Stimulated activated CD8-positive, alpha-beta memory T cell treated with anti-CD3 and anti-CD28 coated beads, Interleukin-15, amount 100 ng/mL, for 1 hour (primary cell): ENCODE measurements at regions not wholly inside any gene's neighbourhood (a gene's known extent, or its start where the extent isn't known, plus 50 kb on each side); places are given as distances from the start of the nearest gene placed in this dataset.
"Not testable (repeated sequence)": the region's sequence is repeated elsewhere in the genome, so short reads cannot be mapped to it uniquely, and the experiment has no call there.

Source experiments
- DNase-seq: peaks from one replicate; pipeline ENCODE4 v3.0.0-alpha.2; 2020; ENCODE audit warnings: low read depth

GRCh38 chr20:5492937-5493336 lies 117.9 kb downstream of the GPCPD1 start:
- DNase-seq = no peak

DNA sequence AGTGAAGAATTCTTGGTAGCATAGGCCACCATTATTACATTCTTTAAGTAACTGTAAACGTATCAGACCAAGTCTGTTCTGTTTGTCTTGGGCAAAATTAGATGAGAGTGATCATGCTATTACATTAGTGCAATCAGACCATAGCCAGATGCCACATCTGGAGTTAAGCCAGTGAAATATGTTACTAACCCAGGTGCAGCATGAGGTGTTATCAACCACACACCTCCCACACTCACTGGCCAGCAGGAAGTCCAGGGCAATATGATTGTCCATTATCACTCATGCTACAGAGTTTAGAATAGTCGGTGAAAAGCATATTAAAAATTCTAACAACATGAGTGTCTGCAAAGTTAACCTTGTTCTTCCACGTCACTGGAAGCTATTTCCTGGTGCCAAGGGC lies 119.4 kb downstream of the GPCPD1 start:
- DNase-seq = no peak

DNA sequence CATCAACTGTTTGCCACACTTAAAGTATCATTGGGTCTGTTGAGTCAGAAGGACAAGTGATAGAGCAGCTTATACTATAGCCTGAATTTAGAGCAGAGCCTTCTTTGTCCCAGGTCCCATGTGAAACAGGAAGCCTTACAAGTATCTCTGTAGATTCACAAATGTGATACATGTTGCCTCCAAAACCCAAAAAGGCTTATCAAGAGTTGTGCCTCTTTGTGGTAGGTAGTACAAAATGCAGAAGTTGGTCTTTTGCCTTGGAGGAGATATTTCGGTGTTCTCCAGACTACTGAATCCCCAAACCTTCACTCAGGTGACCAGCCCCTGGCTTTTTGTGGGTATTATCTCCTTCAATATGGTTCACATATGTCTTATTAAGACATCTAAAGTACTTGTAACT lies 121.2 kb downstream of the GPCPD1 start:
- no peak for DNase-seq

DNA sequence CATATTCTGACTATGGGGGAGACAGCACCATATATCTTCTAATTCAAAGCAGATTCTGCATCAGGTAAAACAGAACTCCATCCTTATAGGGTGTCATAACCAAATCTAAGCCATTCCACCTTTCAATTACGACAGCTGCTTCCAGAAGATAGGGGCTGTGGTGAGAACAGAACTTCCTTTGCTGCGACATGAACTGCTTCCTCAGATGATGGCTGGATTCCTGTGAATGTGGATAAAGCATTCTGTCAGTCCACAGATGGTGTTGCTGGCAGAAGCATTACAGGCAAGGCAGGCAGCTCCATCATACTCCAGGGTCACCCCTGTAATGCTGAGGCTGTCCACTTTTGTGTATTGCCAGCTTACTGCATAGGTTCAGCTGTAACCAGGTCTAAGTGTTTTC lies 122.0 kb downstream of the GPCPD1 start:
- no peak for DNase-seq

- no peak for DNase-seq
Observed at GRCh38 chr20:5486377-5487054, 124.3 kb downstream of the GPCPD1 start.

DNA sequence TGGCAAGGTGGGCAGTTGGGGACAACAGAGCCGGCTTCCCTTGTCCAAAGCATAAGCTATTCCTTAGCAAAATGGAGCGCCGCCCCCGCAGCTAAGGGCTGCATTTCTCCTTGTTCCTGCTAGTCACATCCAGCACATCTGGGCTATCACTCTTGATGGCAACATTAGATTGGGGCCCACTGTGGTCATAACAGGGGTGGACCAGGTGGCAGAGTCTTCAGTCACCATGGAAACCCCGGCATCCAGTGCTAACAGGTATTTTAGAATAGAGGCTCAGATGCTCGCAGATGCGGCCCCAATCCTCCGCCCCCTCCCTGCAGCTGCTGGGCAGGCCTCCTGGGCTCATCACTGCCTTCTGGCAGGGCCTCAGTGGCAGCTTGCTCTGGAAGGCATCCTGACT lies 125.9 kb downstream of the GPCPD1 start:
- no peak for DNase-seq

- DNase-seq = no peak
Observed at GRCh38 chr20:5484346-5484745, 126.5 kb downstream of the GPCPD1 start.

DNA sequence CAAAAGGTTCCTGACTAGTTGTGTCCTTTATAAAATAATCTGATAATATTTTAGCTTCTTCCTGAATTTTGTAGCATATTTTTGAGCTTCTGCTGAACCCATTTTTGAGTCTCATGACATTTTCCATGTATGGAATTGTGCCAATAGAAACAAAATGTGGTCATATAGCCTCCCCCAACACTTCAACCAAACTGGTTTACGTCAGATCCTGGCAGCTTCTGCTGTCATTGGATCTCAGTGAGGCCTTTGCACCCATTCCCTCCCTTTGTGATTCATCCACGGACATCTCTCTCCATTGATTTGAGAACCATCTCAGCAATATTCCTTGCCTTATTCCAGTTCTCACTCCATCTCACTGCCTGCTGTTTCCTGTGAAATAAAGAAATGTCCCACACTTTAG lies 128.0 kb downstream of the GPCPD1 start:
- DNase-seq = no peak

DNA sequence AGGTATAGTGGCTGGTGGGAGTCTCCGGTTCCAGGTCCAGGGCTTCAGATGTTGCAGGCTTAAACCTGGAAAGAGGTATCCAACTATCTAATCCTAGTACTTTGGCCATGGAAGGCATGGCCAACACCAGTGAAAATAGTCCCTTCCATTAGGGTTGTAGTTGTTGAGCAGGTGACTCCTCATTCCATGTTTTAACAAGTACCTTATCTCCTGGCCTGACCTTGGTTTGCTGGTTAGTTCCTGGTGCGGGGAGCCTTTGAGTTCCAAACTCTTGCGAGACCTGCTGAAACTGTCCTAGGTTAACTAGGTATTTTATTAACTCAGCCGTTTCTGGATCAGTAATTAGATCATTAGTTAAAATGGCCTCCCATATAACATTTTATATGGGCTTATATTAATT lies 128.9 kb downstream of the GPCPD1 start:
- DNase-seq = no peak

DNA sequence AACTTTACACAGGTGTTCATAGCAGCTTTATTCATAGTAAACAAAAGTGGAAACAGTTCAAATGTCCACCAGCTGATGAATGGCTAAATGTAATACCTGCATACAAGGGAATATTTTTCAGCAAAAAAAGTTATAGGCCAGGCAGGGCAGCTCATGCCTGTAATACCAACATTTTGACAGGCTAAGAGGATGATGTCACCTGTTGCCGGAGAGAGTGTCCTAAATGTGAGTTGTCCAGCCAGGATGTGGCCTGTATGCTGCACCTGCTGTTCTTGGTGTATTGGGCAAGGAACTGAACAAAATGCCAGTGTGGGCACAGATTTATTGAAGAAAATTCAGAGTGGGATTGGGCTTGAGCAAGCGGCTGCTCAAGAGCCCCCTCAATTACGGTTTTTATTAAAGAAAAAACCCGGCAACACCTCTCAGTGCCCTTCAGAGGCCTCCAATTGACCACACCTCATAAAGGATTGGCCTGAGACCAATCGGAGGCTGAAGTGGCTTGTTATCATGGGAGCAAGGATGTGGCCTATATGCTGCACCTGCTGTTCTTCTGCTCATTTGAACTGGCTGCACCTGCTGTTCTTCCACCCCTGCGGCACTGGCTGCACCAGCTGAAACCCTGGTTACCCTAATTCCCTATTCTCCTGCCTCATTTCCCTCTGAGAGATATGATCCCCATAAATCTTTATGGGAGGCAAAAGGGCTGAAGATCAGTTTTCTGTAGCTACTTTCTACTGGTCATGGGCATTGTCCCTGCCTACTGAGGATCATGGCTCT lies 129.8 kb downstream of the GPCPD1 start:
- no peak for DNase-seq

DNA sequence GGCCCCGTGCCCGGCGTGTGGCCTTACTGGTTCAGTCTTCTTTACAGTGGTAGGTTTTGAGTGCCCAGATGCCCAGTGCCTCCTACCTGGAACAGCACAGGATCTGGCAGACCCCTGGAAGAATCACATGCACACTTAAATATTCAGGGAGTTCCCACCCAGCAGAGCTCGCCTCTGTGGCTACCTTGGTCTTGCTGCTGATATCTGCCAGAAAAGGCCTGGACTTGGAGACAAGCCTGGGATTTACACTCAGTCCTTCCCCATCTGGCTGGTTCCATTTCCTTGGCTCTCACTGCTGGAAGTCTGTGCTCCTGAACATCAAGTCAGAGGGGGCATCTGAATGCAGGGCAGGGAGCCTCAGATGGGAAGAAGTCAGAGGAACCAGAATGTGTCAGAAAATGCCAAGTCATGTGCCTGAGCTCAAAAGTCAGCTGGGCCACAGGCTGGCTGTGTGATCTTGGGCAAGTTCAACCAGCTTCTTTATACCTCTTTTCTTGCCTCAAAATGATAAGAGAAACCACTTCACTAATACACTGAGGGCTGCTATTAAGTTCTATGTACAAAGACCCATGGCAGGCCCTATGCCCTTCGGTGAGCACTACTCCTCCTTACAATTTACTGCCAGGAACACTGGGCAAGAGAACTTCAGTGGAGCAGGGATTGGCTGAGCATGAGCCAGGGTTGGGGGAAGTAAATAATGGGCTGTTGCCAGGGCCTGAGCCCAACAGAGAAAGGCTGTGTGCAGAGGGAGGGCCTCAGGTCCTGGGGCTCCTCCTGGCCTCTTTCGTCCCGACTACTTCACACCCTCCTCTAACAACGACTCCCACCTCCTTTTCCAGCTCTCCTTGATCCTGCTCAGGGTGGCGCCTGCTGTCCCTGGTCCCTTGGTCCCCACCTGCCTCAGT lies 135.9 kb downstream of the GPCPD1 start:
- DNase-seq = no peak

GRCh38 chr20:5471866-5472265 lies 138.9 kb downstream of the GPCPD1 start:
- not testable (repeated sequence) for DNase-seq

GRCh38 chr20:5471368-5471767 lies 139.4 kb downstream of the GPCPD1 start:
- no peak for DNase-seq

DNA sequence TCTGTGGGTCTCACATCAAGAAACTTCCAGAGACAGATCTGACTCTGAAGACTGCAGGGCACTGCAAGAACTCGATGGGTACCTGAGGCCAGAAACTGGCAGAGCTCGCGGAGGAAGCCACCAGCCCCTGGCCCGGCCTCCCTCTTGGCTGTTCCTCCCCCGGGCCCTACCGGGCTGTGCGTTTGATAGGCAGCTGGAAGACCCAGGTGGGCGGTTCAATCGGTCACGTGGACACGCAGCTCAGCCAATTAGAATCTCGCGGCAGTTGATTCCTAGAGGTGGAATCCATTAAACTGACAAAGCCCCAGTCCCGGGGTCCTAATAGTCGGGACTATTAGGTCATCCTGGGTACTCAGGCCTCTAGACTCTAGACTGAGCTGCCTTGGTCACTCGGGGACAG lies 139.9 kb downstream of the GPCPD1 start:
- no peak for DNase-seq

GRCh38 chr20:5470458-5470857 lies 140.3 kb downstream of the GPCPD1 start:
- DNase-seq = no peak

- DNase-seq = no peak
Observed at GRCh38 chr20:5469111-5469510, 141.7 kb downstream of the GPCPD1 start.

- DNase-seq = no peak
Observed at GRCh38 chr20:5467086-5467485, 143.7 kb downstream of the GPCPD1 start.

DNA sequence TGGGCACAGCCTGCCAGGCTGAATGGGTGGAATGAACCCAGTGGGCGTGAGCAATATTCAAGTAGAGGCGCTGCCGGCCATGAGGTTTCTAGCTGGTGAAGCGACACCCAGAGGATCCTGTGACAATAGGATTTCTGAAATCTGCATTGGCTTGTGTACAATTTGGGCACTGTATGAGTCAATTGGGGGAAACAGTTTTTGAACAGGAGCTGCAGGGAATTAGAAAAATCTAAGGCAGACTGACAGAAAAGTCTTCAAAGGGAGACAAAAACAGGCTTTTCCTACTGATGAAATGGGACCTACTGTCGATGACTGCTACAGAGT lies 145.2 kb downstream of the GPCPD1 start:
- DNase-seq = no peak

- DNase-seq = no peak
Observed at GRCh38 chr20:5464901-5465603, 145.8 kb downstream of the GPCPD1 start.

DNA sequence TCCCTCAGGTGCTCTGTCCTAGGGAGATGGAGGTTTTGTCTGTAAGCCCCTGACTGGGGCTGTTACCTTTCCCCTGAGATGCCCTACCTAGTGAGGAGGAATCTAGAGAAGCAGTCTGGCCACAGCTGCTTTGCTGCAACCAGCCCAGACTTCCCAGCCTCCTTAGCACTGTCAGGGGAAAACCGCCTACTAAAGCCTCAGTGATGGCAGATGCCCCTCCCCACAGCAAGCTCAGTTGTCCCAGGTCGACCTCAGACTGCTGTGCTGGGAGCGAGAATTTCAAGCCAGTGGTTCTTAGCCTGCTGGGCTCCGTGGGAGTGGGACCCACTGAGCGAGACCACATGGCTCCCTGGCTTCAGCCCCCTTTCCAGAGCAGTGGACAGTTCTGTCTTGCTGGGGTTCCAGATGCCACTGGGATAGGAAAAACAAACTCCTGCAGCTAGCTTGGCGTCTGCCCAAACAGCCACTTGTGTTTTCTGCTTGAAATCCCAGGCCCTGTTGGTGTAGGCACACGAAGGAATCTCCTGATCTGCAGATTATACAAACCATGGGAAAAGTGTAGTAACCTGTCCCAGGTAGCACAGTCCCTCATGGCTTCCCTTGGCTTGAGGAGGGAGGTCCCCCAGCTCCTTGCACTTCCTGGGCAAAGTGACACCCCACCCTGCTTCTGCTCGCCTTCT lies 146.4 kb upstream of the PROKR2 start:
- DNase-seq = no peak

GRCh38 chr20:5453745-5454144 lies 137.0 kb upstream of the PROKR2 start:
- not testable (repeated sequence) for DNase-seq

GRCh38 chr20:5453316-5453715 lies 136.6 kb upstream of the PROKR2 start:
- not testable (repeated sequence) for DNase-seq
